Stimulated activated CD4-positive, alpha-beta T cell treated with anti-CD3 and anti-CD28 coated beads, Interleukin-1b, Interleukin-23, amount 100 ng/mL, for 48 hours (primary cell): ENCODE measurements at regions not wholly inside any gene's neighbourhood (a gene's known extent, or its start where the extent isn't known, plus 50 kb on each side); places are given as distances from the start of the nearest gene placed in this dataset.
"Not testable (repeated sequence)": the region's sequence is repeated elsewhere in the genome, so short reads cannot be mapped to it uniquely, and the experiment has no call there.

Experiments used
- DNase-seq: peaks from one replicate; pipeline ENCODE4 v3.0.0-alpha.2; 2020

- no peak for DNase-seq
Observed at GRCh38 chr9:107850653-107851052, 361.1 kb upstream of the KLF4 start.

- no peak for DNase-seq
Observed at GRCh38 chr9:107847978-107848964, 358.7 kb upstream of the KLF4 start.

GRCh38 chr9:107842530-107842929, 353.0 kb upstream of the KLF4 start:
- DNase-seq, result no peak

- DNase-seq, result no peak
Observed at GRCh38 chr9:107841076-107841475, 351.5 kb upstream of the KLF4 start.

- no peak for DNase-seq
Observed at GRCh38 chr9:107839371-107839770, 349.8 kb upstream of the KLF4 start.

GRCh38 chr9:107838766-107839165, 349.2 kb upstream of the KLF4 start:
- DNase-seq, result no peak

- no peak for DNase-seq
Observed at GRCh38 chr9:107836300-107836699, 346.7 kb upstream of the KLF4 start.

GRCh38 chr9:107833295-107833694, 343.7 kb upstream of the KLF4 start:
- DNase-seq, result no peak

- no peak for DNase-seq
Observed at GRCh38 chr9:107832871-107833270, 343.3 kb upstream of the KLF4 start.

GRCh38 chr9:107830479-107830878, 340.9 kb upstream of the KLF4 start:
- no peak for DNase-seq

- no peak for DNase-seq
Observed at GRCh38 chr9:107827884-107828283, 338.3 kb upstream of the KLF4 start.

- no peak for DNase-seq
Observed at GRCh38 chr9:107827304-107827703, 337.7 kb upstream of the KLF4 start.

GRCh38 chr9:107826688-107826983, 337.1 kb upstream of the KLF4 start:
- not testable (repeated sequence) for DNase-seq

- no peak for DNase-seq
Observed at GRCh38 chr9:107824556-107824955, 335.0 kb upstream of the KLF4 start.

GRCh38 chr9:107819772-107820565, 330.4 kb upstream of the KLF4 start:
- DNase-seq, result no peak

- not testable (repeated sequence) for DNase-seq
Observed at GRCh38 chr9:107818503-107818829, 328.9 kb upstream of the KLF4 start.

GRCh38 chr9:107817595-107818502, 328.3 kb upstream of the KLF4 start:
- DNase-seq, result not testable (repeated sequence)

- no peak for DNase-seq
Observed at GRCh38 chr9:107816561-107817021, 327.0 kb upstream of the KLF4 start.

GRCh38 chr9:107815782-107816560, 326.4 kb upstream of the KLF4 start:
- DNase-seq, result no peak

GRCh38 chr9:107813287-107813686, 323.7 kb upstream of the KLF4 start:
- DNase-seq, result no peak

- no peak for DNase-seq
Observed at GRCh38 chr9:107810461-107810961, 320.9 kb upstream of the KLF4 start.
